Naive B cell (primary cell): ENCODE measurements at regions not wholly inside any gene's neighbourhood (a gene's known extent, or its start where the extent isn't known, plus 50 kb on each side); places are given as distances from the start of the nearest gene placed in this dataset.

Source experiments
- ATAC-seq, 2 donors: fragments of 150-1000 bp; cut with Tn5 transposase; 2 replicates each; pipeline ENCODE4 v1.10.0; 2021; ENCODE audit warnings: low read depth in 2 of 2, mild to moderate bottlenecking in 2 of 2, moderate library complexity in 2 of 2
- DNase-seq: peaks from one replicate; pipeline ENCODE4 v3.0.0; 2022
- H3K27ac Mint-ChIP-seq, 6 donors: one replicate each; pipeline ENCODE4 v1.8.0; 2020 to 2022; ENCODE audit warnings: mild to moderate bottlenecking in 6 of 6, mixed read lengths in 6 of 6, moderate library complexity in 5 of 6, inconsistent platforms in 2 of 6
- H3K27me3 Mint-ChIP-seq, 3 donors: one replicate each; pipeline ENCODE4 v1.8.0; 2021 to 2022; ENCODE audit warnings: mixed read lengths in 3 of 3, mild to moderate bottlenecking in 1 of 3
- H3K36me3 Mint-ChIP-seq, 2 donors: one replicate each; pipeline ENCODE4 v1.8.0; 2020 to 2022; ENCODE audit warnings: mixed read lengths in 2 of 2, inconsistent platforms in 1 of 2, mild to moderate bottlenecking in 1 of 2
- H3K4me1 Mint-ChIP-seq, 3 donors: one replicate each; pipeline ENCODE4 v1.8.0; 2020 to 2022; ENCODE audit warnings: mixed read lengths in 3 of 3, inconsistent platforms in 1 of 3, mild to moderate bottlenecking in 1 of 3, moderate library complexity in 1 of 3
- H3K4me3 Mint-ChIP-seq, 8 donors: one replicate each; pipeline ENCODE4 v1.8.0; 2020 to 2022; ENCODE audit warnings: mild to moderate bottlenecking in 8 of 8, mixed read lengths in 8 of 8, moderate library complexity in 8 of 8, inconsistent platforms in 2 of 8
- H3K9me3 Mint-ChIP-seq, 7 donors: one replicate each; pipeline ENCODE4 v1.8.0; 2020 to 2022; ENCODE audit warnings: mixed read lengths in 7 of 7, mild to moderate bottlenecking in 5 of 7, inconsistent platforms in 2 of 7, moderate library complexity in 1 of 7

- no peak overlapping the region for H3K27ac Mint-ChIP-seq
- H3K9me3 Mint-ChIP-seq = peaks cover 0 to 4% (median 0%) of the 10 kb centered on the region in 7 donors
- no peak overlapping the region for H3K4me3 Mint-ChIP-seq
- no peaks in the 10 kb centered on the region for H3K36me3 Mint-ChIP-seq
- no peak for DNase-seq
- no peak for ATAC-seq
- H3K4me1 Mint-ChIP-seq = no peaks in the 10 kb centered on the region
- no peaks in the 10 kb centered on the region for H3K27me3 Mint-ChIP-seq
Observed at GRCh38 chr12:88417531-88417930, 162.7 kb downstream of the KITLG start.

- ATAC-seq = no peak
Observed at GRCh38 chr12:88418856-88419497, 161.3 kb downstream of the KITLG start.

DNA sequence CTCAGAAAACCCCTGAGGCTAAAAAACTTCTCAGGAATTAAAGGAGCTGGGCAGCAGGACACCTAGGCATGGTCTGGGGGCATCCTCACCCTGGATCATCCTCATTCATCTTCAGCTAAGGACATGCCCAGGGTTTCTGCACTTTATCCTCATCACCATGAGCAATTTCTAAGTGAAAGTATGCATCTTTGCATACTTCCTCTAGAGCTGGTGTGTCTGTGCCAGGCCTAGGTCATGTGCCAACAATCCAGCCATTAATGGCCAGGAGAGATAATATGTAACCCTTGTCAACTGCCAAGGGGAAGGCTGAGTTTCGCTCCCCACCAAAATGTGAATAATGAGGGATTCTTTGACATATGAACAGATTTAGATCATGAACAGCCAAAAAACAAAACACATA is 160.5 kb downstream of the KITLG start:
- Mint-ChIP-seq H3K4me1 (no peaks in the 10 kb centered on the region), H3K36me3 (no peaks in the 10 kb centered on the region), H3K9me3 (peaks cover 0 to 4% (median 0%) of the 10 kb centered on the region in 7 donors), H3K27me3 (no peaks in the 10 kb centered on the region), H3K27ac (no peak overlapping the region), H3K4me3 (no peak overlapping the region)
- ATAC-seq = no peak
- no peak for DNase-seq

More at GRCh38 chr12:88418856-88419497, 161.3 kb downstream of the KITLG start:
- H3K9me3 Mint-ChIP-seq = peaks cover 0 to 4% (median 0%) of the 10 kb centered on the region in 7 donors
- H3K4me3 Mint-ChIP-seq = no peak overlapping the region
- H3K36me3 Mint-ChIP-seq = no peaks in the 10 kb centered on the region
- DNase-seq = no peak
- H3K27ac Mint-ChIP-seq = no peak overlapping the region
- H3K4me1 Mint-ChIP-seq = no peaks in the 10 kb centered on the region
- no peaks in the 10 kb centered on the region for H3K27me3 Mint-ChIP-seq

DNA sequence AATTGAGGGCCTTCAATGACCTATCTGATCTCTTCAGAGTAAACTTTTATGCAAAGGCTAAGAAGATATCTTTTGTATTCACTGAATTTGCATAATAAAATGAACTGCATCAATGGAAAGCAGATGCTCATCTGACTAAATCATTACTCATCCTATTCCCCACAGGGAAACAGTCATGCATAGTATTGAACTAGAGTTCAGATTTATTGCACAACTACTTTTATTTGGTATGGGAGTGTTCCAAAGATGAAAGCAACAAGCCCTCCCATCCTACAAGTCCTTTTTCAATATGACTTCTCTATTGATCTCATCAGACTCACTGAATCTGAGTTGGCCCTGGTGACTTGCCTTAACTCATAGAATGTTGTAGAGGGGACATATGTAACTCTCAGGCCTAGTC is 159.8 kb downstream of the KITLG start:
- no peaks in the 10 kb centered on the region for H3K27me3 Mint-ChIP-seq
- no peaks in the 10 kb centered on the region for H3K36me3 Mint-ChIP-seq
- peaks cover 0 to 4% (median 0%) of the 10 kb centered on the region in 7 donors for H3K9me3 Mint-ChIP-seq
- no peaks in the 10 kb centered on the region for H3K4me1 Mint-ChIP-seq
- DNase-seq = no peak
- ATAC-seq = no peak
- no peak overlapping the region for H3K4me3 Mint-ChIP-seq
- H3K27ac Mint-ChIP-seq = no peak overlapping the region

DNA sequence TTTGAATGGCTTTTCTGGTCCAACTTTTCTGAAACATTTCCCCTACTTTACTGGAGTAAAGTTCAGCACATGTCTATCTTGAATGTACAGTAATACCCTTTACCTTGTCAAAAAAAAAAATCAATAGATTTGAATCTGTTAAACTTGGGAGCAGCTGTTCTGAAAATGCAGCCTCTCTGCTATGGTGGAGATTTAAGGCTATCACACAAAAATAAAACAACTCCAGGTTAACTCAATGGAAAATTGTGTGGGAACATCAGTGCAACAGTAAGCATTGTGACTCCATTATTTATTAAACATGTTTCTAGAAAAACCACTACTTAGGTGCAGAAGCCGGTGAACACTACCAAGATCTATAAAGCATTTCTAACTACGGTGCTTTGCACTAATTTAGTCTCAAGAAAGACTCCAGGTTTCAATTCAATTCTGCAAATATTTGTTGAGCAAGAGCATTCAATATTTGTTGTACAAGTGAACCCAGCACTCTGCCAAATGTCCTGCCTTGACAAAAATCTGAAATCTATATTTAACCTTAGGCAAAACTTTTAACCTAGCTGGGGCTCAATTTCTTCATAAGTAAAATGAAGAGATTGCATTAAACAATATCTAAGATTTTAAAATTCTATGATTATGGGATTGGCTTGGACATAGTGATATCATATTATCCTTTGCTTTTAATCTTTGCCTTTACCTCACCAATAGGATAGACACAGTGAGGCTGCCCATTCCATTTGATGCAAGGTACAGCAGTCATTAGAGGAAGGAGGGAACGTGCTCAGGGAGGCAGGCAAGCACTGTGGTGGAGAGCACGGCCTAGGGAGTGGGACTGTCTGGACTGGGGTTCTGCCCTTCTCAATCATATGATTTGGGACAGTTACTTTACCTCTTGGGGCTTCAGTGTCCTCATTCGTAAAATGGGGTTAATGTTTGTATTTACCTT is 155.2 kb downstream of the KITLG start:
- peaks cover 0 to 8% (median 5%) of the 10 kb centered on the region in 7 donors for H3K9me3 Mint-ChIP-seq
- H3K27me3 Mint-ChIP-seq = no peaks in the 10 kb centered on the region
- DNase-seq (no peak), ATAC-seq (no peak)
- H3K4me3 Mint-ChIP-seq = no peak overlapping the region
- H3K36me3 Mint-ChIP-seq = no peaks in the 10 kb centered on the region
- no peaks in the 10 kb centered on the region for H3K4me1 Mint-ChIP-seq
- H3K27ac Mint-ChIP-seq = no peak overlapping the region

GRCh38 chr12:88428350-88428749 is 151.9 kb downstream of the KITLG start:
- Mint-ChIP-seq H3K4me1 (no peaks in the 10 kb centered on the region), H3K27me3 (no peaks in the 10 kb centered on the region), H3K9me3 (peaks cover 0 to 8% (median 5%) of the 10 kb centered on the region in 7 donors), H3K36me3 (no peaks in the 10 kb centered on the region), H3K27ac (no peak overlapping the region), H3K4me3 (no peak overlapping the region)
- ATAC-seq (no peak), DNase-seq (no peak)

- ATAC-seq = no peak
- no peaks in the 10 kb centered on the region for H3K27me3 Mint-ChIP-seq
Observed at GRCh38 chr12:88431246-88431645, 149.0 kb downstream of the KITLG start.

DNA sequence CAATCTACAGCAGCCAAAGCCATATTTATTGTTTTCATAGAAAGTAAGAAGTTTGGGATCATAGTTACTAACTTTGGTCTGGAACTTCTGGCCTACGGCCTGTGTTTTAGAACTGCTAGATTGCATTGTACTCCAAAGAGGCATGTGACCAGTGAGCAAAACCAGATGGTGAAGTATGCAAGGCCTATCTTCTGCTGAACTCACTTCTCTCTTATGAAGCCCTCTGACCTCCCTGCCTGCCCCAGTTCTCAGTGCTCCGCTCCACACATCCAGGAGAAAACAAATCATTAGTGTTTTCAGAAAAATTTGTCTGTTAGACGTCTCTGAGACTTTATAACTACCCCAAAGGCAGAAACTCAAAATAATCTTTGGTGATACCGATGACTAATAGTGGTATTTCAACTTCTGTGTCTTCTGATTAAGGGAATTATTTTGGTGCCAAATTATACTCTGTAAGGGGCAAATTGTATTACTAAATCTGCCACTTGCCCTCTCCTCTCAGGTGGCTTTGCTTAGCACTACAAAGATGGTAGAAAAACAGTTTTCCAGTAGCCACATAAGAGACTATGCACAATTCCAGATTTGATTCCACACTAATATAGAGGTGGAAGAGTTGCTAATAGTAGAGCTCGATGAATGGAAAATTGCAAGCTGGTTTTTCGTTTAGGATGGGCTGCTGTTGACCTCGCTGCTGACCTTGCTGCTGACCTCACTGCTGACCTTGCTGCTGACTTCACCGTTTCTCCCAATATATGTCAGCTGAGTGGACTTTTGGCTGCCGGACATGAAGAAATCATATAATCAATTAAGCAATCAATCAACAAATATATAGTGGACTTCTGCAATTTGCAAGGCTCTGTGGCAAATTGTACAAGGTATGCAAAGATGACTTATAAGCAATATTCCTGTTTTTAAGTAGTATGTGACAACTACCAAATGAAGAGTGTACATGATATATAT is 147.5 kb downstream of the KITLG start:
- no peaks in the 10 kb centered on the region for H3K4me1 Mint-ChIP-seq
- no peak overlapping the region for H3K27ac Mint-ChIP-seq
- peaks cover 0 to 6% (median 3%) of the 10 kb centered on the region in 7 donors for H3K9me3 Mint-ChIP-seq
- no peaks in the 10 kb centered on the region for H3K36me3 Mint-ChIP-seq
- no peak for ATAC-seq
- DNase-seq = no peak
- H3K27me3 Mint-ChIP-seq = no peaks in the 10 kb centered on the region
- no peak overlapping the region for H3K4me3 Mint-ChIP-seq

More at GRCh38 chr12:88431246-88431645, 149.0 kb downstream of the KITLG start:
- Mint-ChIP-seq H3K27ac (no peak overlapping the region), H3K9me3 (peaks cover 0 to 8% (median 5%) of the 10 kb centered on the region in 7 donors), H3K36me3 (no peaks in the 10 kb centered on the region), H3K4me1 (no peaks in the 10 kb centered on the region), H3K4me3 (no peak overlapping the region)
- no peak for DNase-seq

DNA sequence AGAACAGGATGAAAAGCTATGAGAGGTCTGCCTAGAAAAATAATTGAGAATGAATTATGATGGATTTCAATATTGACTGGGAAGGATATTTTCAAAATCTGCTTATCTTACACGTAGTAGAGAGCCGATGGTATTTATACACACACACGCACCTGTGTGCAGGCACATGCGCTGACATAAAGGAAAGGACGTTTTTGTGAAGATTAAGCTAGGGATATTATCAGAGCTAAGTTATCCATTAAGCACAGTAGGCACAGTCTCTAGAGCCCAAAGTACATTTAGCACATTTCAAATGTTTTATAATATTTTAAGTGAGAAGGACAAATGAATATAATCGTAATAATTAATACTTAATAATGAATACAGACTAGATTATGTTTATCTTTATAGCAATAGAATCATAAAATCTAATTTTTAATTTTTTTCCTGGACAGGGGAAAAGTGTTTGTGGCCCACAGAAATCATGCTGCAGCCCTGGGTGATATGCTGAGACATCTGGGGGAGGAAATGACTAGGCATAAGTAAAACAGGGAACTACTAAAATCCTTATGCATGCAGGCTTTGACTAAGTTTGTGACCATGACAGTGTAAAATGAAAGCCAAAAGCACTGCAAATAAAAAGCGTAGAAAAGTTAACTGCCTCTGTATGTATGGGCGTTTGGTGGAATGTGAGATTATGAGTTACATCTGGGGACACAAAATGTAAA is 146.1 kb downstream of the KITLG start:
- ATAC-seq (no peak), DNase-seq (no peak)
- Mint-ChIP-seq H3K4me1 (no peaks in the 10 kb centered on the region), H3K4me3 (no peak overlapping the region), H3K27me3 (no peaks in the 10 kb centered on the region), H3K9me3 (peaks cover 0 to 4% (median 1%) of the 10 kb centered on the region in 7 donors), H3K27ac (no peak overlapping the region), H3K36me3 (no peaks in the 10 kb centered on the region)

- ATAC-seq = no peak
- H3K27ac Mint-ChIP-seq = no peak overlapping the region
- no peaks in the 10 kb centered on the region for H3K4me1 Mint-ChIP-seq
- H3K27me3 Mint-ChIP-seq = no peaks in the 10 kb centered on the region
- H3K36me3 Mint-ChIP-seq = no peaks in the 10 kb centered on the region
- no peak for DNase-seq
- H3K4me3 Mint-ChIP-seq = no peak overlapping the region
- H3K9me3 Mint-ChIP-seq = peaks cover 0 to 4% (median 2%) of the 10 kb centered on the region in 7 donors
Observed at GRCh38 chr12:88435334-88436076, 144.8 kb downstream of the KITLG start.

DNA sequence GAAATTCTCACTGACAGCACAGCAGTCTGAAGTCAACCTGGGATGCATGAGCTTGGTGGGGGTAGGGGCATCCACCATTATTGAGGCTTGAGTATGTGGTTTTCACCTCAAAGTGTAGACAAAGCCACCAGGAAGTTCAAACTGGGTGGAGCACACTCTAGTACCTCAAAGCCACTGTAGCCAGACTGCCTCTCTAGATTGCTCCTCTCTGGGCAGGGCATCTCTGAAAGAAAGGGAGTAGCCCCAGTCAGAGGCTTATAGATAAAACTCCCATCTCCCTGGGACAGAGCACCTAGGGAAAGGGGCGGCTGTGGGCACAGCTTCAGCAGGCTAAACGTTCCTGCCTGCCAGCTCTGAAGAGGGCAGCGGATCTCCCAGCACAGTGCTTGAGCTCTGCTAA is 143.0 kb downstream of the KITLG start:
- Mint-ChIP-seq H3K9me3 (peaks cover 0 to 5% (median 3%) of the 10 kb centered on the region in 7 donors), H3K27me3 (no peaks in the 10 kb centered on the region), H3K4me3 (no peak overlapping the region), H3K27ac (no peak overlapping the region), H3K4me1 (no peaks in the 10 kb centered on the region), H3K36me3 (no peaks in the 10 kb centered on the region)
- ATAC-seq (no peak), DNase-seq (no peak)
